Liver (tissue), 3 donors: ENCODE measurements at regions not wholly inside any gene's neighbourhood (a gene's known extent, or its start where the extent isn't known, plus 50 kb on each side); places are given as distances from the start of the nearest gene placed in this dataset.

Experiments
- CTCF ChIP-seq: fragments of 150-350 bp; IDR thresholded peaks from 2 replicates; pipeline ENCODE4 v1.5.1; 2017; ENCODE audit warnings: improper control_type of control experiment, low read depth, low read length; ENCODE audit not compliant: missing input control
- FOXA1 ChIP-seq: IDR thresholded peaks from 2 replicates; pipeline ENCODE4 v1.6.1; 2016; ENCODE audit warnings: antibody characterized with exemption
- GABPA ChIP-seq, 2 donors: IDR thresholded peaks in 1 of 2; conservative IDR thresholded peaks in 1 of 2; 2 replicates each; pipeline ENCODE4 v1.6.1; 2016; ENCODE audit warnings: antibody characterized with exemption in 2 of 2, mild to moderate bottlenecking in 1 of 2, moderate library complexity in 1 of 2
- HNF4G ChIP-seq: IDR thresholded peaks from 2 replicates; pipeline ENCODE4 v1.6.1; 2016; ENCODE audit warnings: antibody characterized with exemption
- JUND ChIP-seq, 2 donors: IDR thresholded peaks; 2 replicates each; pipeline ENCODE4 v1.6.1; 2016; ENCODE audit warnings: antibody characterized with exemption in 2 of 2
- NR2F2 ChIP-seq: IDR thresholded peaks from 2 replicates; pipeline ENCODE4 v1.6.1; 2016; ENCODE audit warnings: antibody characterized with exemption
- RAD21 ChIP-seq, 2 donors: IDR thresholded peaks; 2 replicates each; pipeline ENCODE4 v1.6.1; 2016; ENCODE audit warnings: antibody characterized with exemption in 2 of 2, mild to moderate bottlenecking in 2 of 2
- REST ChIP-seq: IDR thresholded peaks from 2 replicates; pipeline ENCODE4 v1.6.1; 2016; ENCODE audit warnings: antibody characterized with exemption, mild to moderate bottlenecking
- TAF1 ChIP-seq: conservative IDR thresholded peaks from 2 replicates; pipeline ENCODE4 v1.6.1; 2016; ENCODE audit warnings: antibody characterized with exemption, mild to moderate bottlenecking
- YY1 ChIP-seq: IDR thresholded peaks from 2 replicates; pipeline ENCODE4 v1.6.1; 2016; ENCODE audit warnings: antibody characterized with exemption, mild to moderate bottlenecking
- ZBTB33 ChIP-seq: IDR thresholded peaks from 2 replicates; pipeline ENCODE4 v1.6.1; 2016; ENCODE audit warnings: antibody characterized with exemption
- TF ChIP-seq, protein P1 (sequence below): IDR thresholded peaks from 2 replicates; pipeline ENCODE4 v1.6.1; 2016; ENCODE audit warnings: antibody characterized with exemption
- donor health status: healthy.
- donor health status: healthy.

DNA sequence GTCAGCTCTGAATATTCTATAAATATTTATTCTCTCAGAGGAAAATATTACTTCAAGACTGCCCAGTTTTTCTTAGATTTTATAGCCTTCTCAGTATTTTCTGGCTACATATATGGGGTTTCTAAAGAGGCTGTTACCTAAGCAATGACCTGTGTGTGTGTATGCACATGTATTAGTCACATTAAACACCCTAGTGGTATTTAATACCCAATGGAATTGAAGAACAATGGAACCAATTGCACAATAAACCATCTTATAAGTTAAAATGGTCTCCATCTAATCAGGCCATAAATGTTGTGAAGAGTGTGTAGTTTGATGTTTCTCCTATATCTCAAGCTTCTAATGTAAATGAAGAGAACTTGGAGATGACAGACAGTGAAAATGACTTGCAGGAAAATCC is 450.0 kb downstream of the SPATA31D1 start:
- TF ChIP-seq CTCF (no peak), YY1 (no peak), REST (no peak), JUND (IDR thresholded peaks at IDR 0.05) (no peak), FOXA1 (no peak), TAF1 (no peak), GABPA (IDR thresholded peaks at IDR 0.05 in 1 of 2, conservative IDR thresholded peaks at IDR 0.05 in 1 of 2) (no peak), RAD21 (IDR thresholded peaks at IDR 0.05) (no peak), NR2F2 (no peak), HNF4G (no peak), ZBTB33 (no peak)
- TF ChIP-seq, protein P1, sequence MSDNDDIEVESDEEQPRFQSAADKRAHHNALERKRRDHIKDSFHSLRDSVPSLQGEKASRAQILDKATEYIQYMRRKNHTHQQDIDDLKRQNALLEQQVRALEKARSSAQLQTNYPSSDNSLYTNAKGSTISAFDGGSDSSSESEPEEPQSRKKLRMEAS = no peak
